Nucleus accumbens (tissue), 56 donors: ENCODE measurements at regions not wholly inside any gene's neighbourhood (a gene's known extent, or its start where the extent isn't known, plus 50 kb on each side); places are given as distances from the start of the nearest gene placed in this dataset.
A peak's percentile ranks its signal among the peaks of the same experiment; 100 is the strongest.
"Not testable (repeated sequence)": the region's sequence is repeated elsewhere in the genome, so short reads cannot be mapped to it uniquely, and the experiment has no call there.

Experiments used
- DNase-seq, 56 donors: peaks; one replicate each; lab custom pipeline; 2025; lab: John Stamatoyannopoulos, UW

- no peak for DNase-seq
Measured at GRCh38 chr10:130687566-130687965, 551.4 kb downstream of the GLRX3 start.

- DNase-seq, result no peak
Measured at GRCh38 chr10:130689743-130690626, 553.8 kb downstream of the GLRX3 start.

- no peak for DNase-seq
Measured at GRCh38 chr10:130691776-130692175, 555.6 kb downstream of the GLRX3 start.

- no peak for DNase-seq
Measured at GRCh38 chr10:130696870-130697269, 560.7 kb downstream of the GLRX3 start.

GRCh38 chr10:130707389-130707979, 571.3 kb downstream of the GLRX3 start:
- DNase-seq, result no peak

- no peak for DNase-seq
Measured at GRCh38 chr10:130708465-130709070, 572.4 kb downstream of the GLRX3 start.

GRCh38 chr10:130709415-130709814, 573.2 kb downstream of the GLRX3 start:
- DNase-seq, result no peak

GRCh38 chr10:130711072-130711471, 574.9 kb downstream of the GLRX3 start:
- no peak for DNase-seq

GRCh38 chr10:130713135-130713534, 576.9 kb downstream of the GLRX3 start:
- DNase-seq, result peak in 1 of 56 donors; percentile 13

GRCh38 chr10:130713731-130714130, 577.5 kb downstream of the GLRX3 start:
- DNase-seq, result no peak

- peak in 3 of 56 donors; percentile 14 to 35 (median 16) for DNase-seq
Measured at GRCh38 chr10:130714742-130715467, 578.7 kb downstream of the GLRX3 start.

- peak in 5 of 56 donors; percentile 7 to 25 (median 9) for DNase-seq
Measured at GRCh38 chr10:130715686-130716670, 579.8 kb downstream of the GLRX3 start.

- no peak for DNase-seq
Measured at GRCh38 chr10:130717083-130717482, 580.9 kb downstream of the GLRX3 start.

GRCh38 chr10:130718744-130719447, 582.7 kb downstream of the GLRX3 start:
- not testable (repeated sequence) for DNase-seq

GRCh38 chr10:130719448-130719752, 583.2 kb downstream of the GLRX3 start:
- DNase-seq, result no peak

- DNase-seq, result no peak
Measured at GRCh38 chr10:130720235-130720634, 584.0 kb downstream of the GLRX3 start.

- no peak for DNase-seq
Measured at GRCh38 chr10:130721971-130722370, 585.8 kb downstream of the GLRX3 start.

GRCh38 chr10:130723704-130724103, 587.5 kb downstream of the GLRX3 start:
- no peak for DNase-seq

GRCh38 chr10:130725474-130725970, 586.0 kb downstream of the TCERG1L start:
- no peak for DNase-seq
